K562 (cell line): ENCODE measurements at regions not wholly inside any gene's neighbourhood (a gene's known extent, or its start where the extent isn't known, plus 50 kb on each side); places are given as distances from the start of the nearest gene placed in this dataset.
A peak's percentile ranks its signal among the peaks of the same experiment; 100 is the strongest.

ENCODE experiments used
- ATAC-seq: fragments of 200-7000 bp; cut with Tn5 transposase; 3 replicates; pipeline ENCODE4 v1.9.1; 2020; ENCODE audit warnings: moderate library complexity
- BruUV-seq: library from RNA; stranded (reverse); fragments of 400-500 nt; replicated peaks from 2 replicates; lab custom pipeline; 2021; lab: Mats Ljungman, UMichigan
- CTCF ChIA-PET: fragments of 300-600 bp; formaldehyde crosslinking; extraction: SDS; loops from one replicate; lab custom pipeline; 2021; ENCODE audit warnings: low intra/inter-chr PET ratio; lab: Yijun Ruan, JAX
- POLR2A ChIA-PET: fragments of 300-600, 350-650 bp; sonication (Branson Sonifier 250); formaldehyde crosslinking; extraction: SDS; loops from one replicate; lab custom pipeline; 2021; ENCODE audit warnings: antibody characterized with exemption, inconsistent platforms; lab: Yijun Ruan, JAX
- DNase-seq, 4 experiments: peaks; one replicate each; pipeline versions ENCODE4 v3.0.0 to v3.0.0-alpha.2; 2011 to 2018; ENCODE audit warnings: low spot score in 3 of 4, mixed read lengths in 3 of 4; ENCODE audit errors: extremely low read depth in 1 of 4
- FAIRE-seq: peaks from 2 replicates; lab custom pipeline; 2011; peaks lifted over from hg19 to GRCh38; lab: Jason Lieb, UNC
- H2AFZ ChIP-seq: 2 replicates; pipeline ENCODE4 v1.6.0; 2011; ENCODE audit warnings: low read depth, low read length, control low read depth, inconsistent platforms
- H3K27ac ChIP-seq: fragments of 200-600 bp; 3 replicates; pipeline ENCODE4 v1.8.0; 2011; ENCODE audit warnings: low read depth, mild to moderate bottlenecking, control low read depth, inconsistent platforms, low read length, moderate library complexity, mixed read lengths; ENCODE audit errors: extremely low read depth
- H3K27me3 ChIP-seq, 2 experiments: fragments of 300-600 bp in 1 of 2; 2 replicates in 1 of 2; 3 replicates in 1 of 2; pipeline versions ENCODE4 v1.6.0 to v1.8.0; 2011; ENCODE audit warnings: inconsistent platforms in 2 of 2, low read length in 2 of 2, mild to moderate bottlenecking in 1 of 2, mixed read lengths in 1 of 2, moderate library complexity in 1 of 2; ENCODE audit not compliant: control insufficient read depth in 2 of 2, insufficient read depth in 2 of 2
- H3K36me3 ChIP-seq: fragments of 300-600 bp; 3 replicates; pipeline ENCODE4 v1.8.0; 2011; ENCODE audit warnings: mild to moderate bottlenecking, low read length, inconsistent platforms; ENCODE audit not compliant: control insufficient read depth, insufficient read depth
- H3K4me1 ChIP-seq, 2 experiments: fragments of 200-600 bp in 1 of 2; replicated peaks in 1 of 2; 2 replicates in 1 of 2; 3 replicates in 1 of 2; pipeline versions ENCODE4 v1.5.1 to v1.8.0; 2011; ENCODE audit warnings: inconsistent platforms in 2 of 2, low read length in 2 of 2, mild to moderate bottlenecking in 1 of 2, mixed read lengths in 1 of 2, moderate library complexity in 1 of 2; ENCODE audit not compliant: control insufficient read depth in 2 of 2, insufficient read depth in 2 of 2
- H3K4me2 ChIP-seq: 2 replicates; pipeline ENCODE4 v1.6.1; 2011; ENCODE audit warnings: low read length, control low read depth, inconsistent platforms, mixed read lengths; ENCODE audit not compliant: insufficient read depth
- H3K4me3 ChIP-seq: fragments of 200-600 bp; sonication (generic), shearing (Covaris generic); 2 replicates; pipeline ENCODE4 v1.5.1; 2016; ENCODE audit warnings: control low read depth, inconsistent platforms
- H3K79me2 ChIP-seq: fragments of 200-600 bp; 3 replicates; pipeline ENCODE4 v1.8.0; 2011; ENCODE audit warnings: low read length, inconsistent platforms; ENCODE audit not compliant: control insufficient read depth, insufficient read depth
- H3K9ac ChIP-seq, 2 experiments: 2 replicates each; pipeline versions ENCODE4 v1.6.0 to v1.6.1; 2011; ENCODE audit warnings: low read depth in 2 of 2, low read length in 2 of 2, control low read depth in 1 of 2, inconsistent platforms in 1 of 2, mild to moderate bottlenecking in 1 of 2, mixed read lengths in 1 of 2; ENCODE audit not compliant: insufficient read depth in 1 of 2
- H3K9me1 ChIP-seq: one replicate; pipeline ENCODE4 v1.6.0; 2011; ENCODE audit warnings: inconsistent platforms, mild to moderate bottlenecking, low read length, moderate library complexity; ENCODE audit not compliant: control insufficient read depth, insufficient read depth
- H3K9me3 ChIP-seq: replicated peaks from 2 replicates; pipeline ENCODE4 v1.5.1; 2011; ENCODE audit warnings: low read depth, low read length, inconsistent platforms; ENCODE audit not compliant: control insufficient read depth, insufficient read depth
- H4K20me1 ChIP-seq: replicated peaks from 2 replicates; pipeline ENCODE4 v1.6.1; 2011; ENCODE audit warnings: low read length, inconsistent platforms, mixed read lengths; ENCODE audit not compliant: control insufficient read depth, insufficient read depth
- CBFB ChIP-seq: sonication (generic); formaldehyde crosslinking; IDR thresholded peaks from 2 replicates; pipeline ENCODE4 v1.4.0; 2020; ENCODE audit warnings: mild to moderate bottlenecking, missing genetic modification reagents
- DPF2 ChIP-seq: fragments of 450-650 bp; IDR thresholded peaks from 2 replicates; pipeline ENCODE4 v1.6.1; 2016
- KAT2B ChIP-seq: IDR thresholded peaks from one replicate; pipeline ENCODE4 v1.6.1; 2012; ENCODE audit warnings: low read depth, mild to moderate bottlenecking, control low read depth, inconsistent platforms, low read length, moderate library complexity
- KLF6 ChIP-seq: fragments of 250-450 bp; sonication (Bioruptor Pico); IDR thresholded peaks from 2 replicates; pipeline ENCODE4 v1.4.0; 2020; ENCODE audit warnings: mild to moderate bottlenecking, moderate library complexity, borderline replicate concordance
- MAFK ChIP-seq: IDR thresholded peaks from 2 replicates; pipeline ENCODE4 v1.6.1; 2011; ENCODE audit warnings: low read length, improper control_type of control experiment
- MLX ChIP-seq, 2 experiments: fragments of 450-650 bp in 1 of 2; sonication (generic) in 1 of 2; formaldehyde crosslinking; conservative IDR thresholded peaks; 2 replicates each; pipeline versions ENCODE4 v1.4.0 to v1.8.1; 2020 to 2022; ENCODE audit warnings: mild to moderate bottlenecking in 1 of 2, missing genetic modification reagents in 1 of 2
- POLR3G ChIP-seq: IDR thresholded peaks from 2 replicates; pipeline ENCODE4 v1.6.1; 2011; ENCODE audit not compliant: insufficient read length, insufficient replicate concordance; ENCODE audit errors: extremely low read depth
- SPI1 ChIP-seq: IDR thresholded peaks from 2 replicates; pipeline ENCODE4 v1.6.1; 2011; ENCODE audit warnings: low read depth, low read length, control low read depth, borderline replicate concordance
- SRSF9 ChIP-seq: fragments of 200-400 bp; formaldehyde crosslinking; IDR thresholded peaks from 2 replicates; pipeline ENCODE4 v1.6.1; 2017; ENCODE audit warnings: low read depth, low read length, borderline replicate concordance
- THAP12 ChIP-seq: fragments of 250-450 bp; sonication (Bioruptor Pico); IDR thresholded peaks from 2 replicates; pipeline ENCODE4 v1.9.0; 2021; ENCODE audit warnings: mild to moderate bottlenecking, inconsistent platforms
- XRCC3 ChIP-seq: fragments of 450-650 bp; IDR thresholded peaks from 2 replicates; pipeline ENCODE4 v1.6.1; 2017; ENCODE audit warnings: mild to moderate bottlenecking, moderate library complexity
- XRCC5 ChIP-seq: fragments of 200-400 bp; formaldehyde crosslinking; IDR thresholded peaks from 2 replicates; pipeline ENCODE4 v1.6.1; 2017; ENCODE audit warnings: low read depth, mild to moderate bottlenecking, low read length
- ZFP1 ChIP-seq: fragments of 450-650 bp; formaldehyde crosslinking; IDR thresholded peaks from 2 replicates; pipeline ENCODE4 v1.4.0; 2020; ENCODE audit warnings: mild to moderate bottlenecking, mixed read lengths
- ZNF324 ChIP-seq: fragments of 250-450 bp; sonication (Bioruptor Pico); IDR thresholded peaks from 2 replicates; pipeline ENCODE4 v1.4.0; 2020; ENCODE audit warnings: mild to moderate bottlenecking
- ZNF431 ChIP-seq: sonication (generic); formaldehyde crosslinking; IDR thresholded peaks from 2 replicates; pipeline ENCODE4 v1.8.0; 2022; ENCODE audit warnings: mild to moderate bottlenecking, missing genetic modification reagents
- WGBS: fragments of 100-300 bp; shearing (Covaris generic); methylation state at CpG from one replicate; pipeline ENCODE4 v1.1.6; 2016; ENCODE audit warnings: low coverage, mixed read lengths; ENCODE audit not compliant: insufficient coverage; ENCODE audit errors: missing lambda C conversion rate; 5-methylcytosine and 5-hydroxymethylcytosine counted together
- in situ Hi-C: fragments of 300-500 bp; cut with MboI; formaldehyde crosslinking; loops from 4 replicates; pipeline ENCODE4 v1.15.0; 2018; ENCODE audit warnings: inconsistent platforms, mixed read lengths
- intact Hi-C: fragments of 100-400 bp; cut with micrococcal nuclease; formaldehyde crosslinking; loops from 2 replicates; pipeline ENCODE4 v1.14.2; 2022

- H3K4me3 ChIP-seq, result no peak overlapping the region
- DNase-seq, result no peak
- ATAC-seq, result no peak
- no peaks in the 10 kb centered on the region for H4K20me1 ChIP-seq
- H3K27me3 ChIP-seq, result no peaks in the 10 kb centered on the region
- H3K9me1 ChIP-seq, result no peaks in the 10 kb centered on the region
- H3K4me1 ChIP-seq, result no peaks in the 10 kb centered on the region; a peak in 4 of 5 replicates
- no peak overlapping the region for H3K4me2 ChIP-seq
- H3K9ac ChIP-seq, result no peak overlapping the region
- intact Hi-C loops (no loop called here), in situ Hi-C loops (loop anchor here (10.0 kb wide), 1 partner anchor 143 kb away; no protein-coding TSS in a partner anchor)
- no peaks in the 10 kb centered on the region for H3K36me3 ChIP-seq
- CTCF ChIA-PET, result no interaction called here
- FAIRE-seq, result no peak
- H3K79me2 ChIP-seq, result no peaks in the 10 kb centered on the region
- 65% methylated on average over 5 of the region's 5 CpGs for WGBS
- H3K9me3 ChIP-seq, result 0 out of 2 replicates have a peak, but pooled peaks cover 2% of the 10 kb centered on the region
- no peak overlapping the region for H3K27ac ChIP-seq
- TF ChIP-seq DPF2, result no peak
- TF ChIP-seq XRCC5, result no peak
- TF ChIP-seq KLF6 (CRISPR knock-in tag), result no peak
- no peak for TF ChIP-seq CBFB
- no peak for TF ChIP-seq MAFK
- no peak for TF ChIP-seq POLR3G
- TF ChIP-seq THAP12 (CRISPR knock-in tag), result no peak
- no peak for TF ChIP-seq SRSF9
- TF ChIP-seq KAT2B, result no peak
- TF ChIP-seq MLX (CRISPR knock-in tag; conservative IDR thresholded peaks at IDR 0.05), result no peak
- TF ChIP-seq SPI1, result no peak
- TF ChIP-seq XRCC3, result no peak
- TF ChIP-seq ZNF431 (CRISPR knock-in tag), result no peak
- TF ChIP-seq ZNF324, result no peak
- TF ChIP-seq ZFP1 (CRISPR knock-in tag), result no peak
- BruUV-seq, result no TSS peak
- POLR2A ChIA-PET, result no interaction called here
- peak overlapping the region; percentile 23; the same call in 1 of the 2 replicates for H2AFZ ChIP-seq
These were observed 65.5 kb upstream of the TNFAIP3 start for GRCh38 chr6:137801352-137802114.
